Fibroblast of skin of left quadriceps (primary cell): ENCODE measurements at regions not wholly inside any gene's neighbourhood (a gene's known extent, or its start where the extent isn't known, plus 50 kb on each side); places are given as distances from the start of the nearest gene placed in this dataset.

Experiments used
- DNase-seq, 2 experiments: peaks; one replicate each; pipeline ENCODE4 v3.0.0-alpha.2; 2013; ENCODE audit warnings: low read depth in 2 of 2

DNA sequence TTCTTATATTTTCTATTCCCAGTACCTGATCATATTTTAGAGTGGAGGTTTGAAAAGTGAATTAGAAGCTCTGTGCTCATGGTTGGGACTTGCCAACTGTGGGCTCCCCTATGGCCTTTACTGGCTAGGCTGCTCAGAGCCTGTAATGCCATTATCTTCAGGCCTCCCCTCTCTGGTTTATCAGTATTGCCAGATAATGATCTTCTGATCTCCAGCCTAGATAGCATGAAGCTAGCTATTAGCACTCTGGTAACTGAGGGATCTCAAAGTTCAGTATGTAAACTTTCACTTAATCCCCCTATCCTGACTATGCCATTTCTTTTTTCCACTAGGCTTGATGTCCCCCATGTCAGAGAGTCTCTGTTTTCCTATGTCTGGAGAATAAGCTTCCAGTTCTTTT lies 393.7 kb upstream of the CITED2 start:
- DNase-seq: no peak

- DNase-seq: no peak
Observed at GRCh38 chr6:139766796-139767195, 392.3 kb upstream of the CITED2 start.

DNA sequence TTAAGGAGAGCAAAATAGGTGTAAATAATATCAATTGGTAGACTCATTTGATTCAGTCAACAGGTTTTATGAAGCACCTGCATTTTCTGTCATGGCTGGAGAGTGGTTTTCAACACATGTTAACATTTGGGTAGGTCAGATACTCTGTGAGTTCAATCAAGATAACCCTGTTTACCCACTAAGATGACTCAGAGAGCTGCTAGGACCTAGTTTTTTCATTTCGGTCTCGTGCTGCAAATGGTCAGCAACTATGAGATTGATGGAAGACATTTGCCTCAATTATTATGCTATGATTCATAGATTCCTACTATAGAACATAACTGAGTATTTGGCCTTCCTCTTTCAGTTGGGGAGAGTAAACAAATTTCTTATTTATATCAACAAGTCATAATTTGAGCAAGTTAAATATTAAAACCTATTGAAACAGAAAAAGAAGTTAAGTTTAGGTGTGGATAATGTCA lies 391.4 kb upstream of the CITED2 start:
- no peak for DNase-seq

GRCh38 chr6:139764498-139764986 lies 390.1 kb upstream of the CITED2 start:
- peak; percentile 94 for DNase-seq

- no peak for DNase-seq
Observed at GRCh38 chr6:139763468-139764210, 389.2 kb upstream of the CITED2 start.

DNA sequence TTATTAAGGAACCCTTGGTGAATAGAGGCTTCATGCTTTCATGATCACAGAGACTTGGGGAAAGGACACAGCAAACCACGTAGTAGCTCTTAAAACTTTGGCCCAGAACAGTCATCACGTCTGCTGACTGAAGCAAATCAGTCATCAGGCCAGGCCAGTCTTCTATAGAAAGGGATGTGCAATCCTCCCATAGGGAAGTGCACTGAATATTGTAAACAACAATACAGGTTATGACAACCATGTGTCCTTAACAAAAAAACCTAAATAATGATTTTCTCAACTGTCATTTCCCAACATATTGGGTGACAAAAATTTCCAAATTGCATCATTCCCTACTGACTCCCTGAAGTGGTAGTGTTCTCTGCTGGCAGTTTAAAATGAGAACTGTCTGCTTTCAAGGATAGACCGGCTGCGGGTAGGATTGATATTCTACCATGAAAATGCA lies 388.2 kb upstream of the CITED2 start:
- no peak for DNase-seq

- no peak for DNase-seq
Observed at GRCh38 chr6:139760128-139760527, 385.7 kb upstream of the CITED2 start.

DNA sequence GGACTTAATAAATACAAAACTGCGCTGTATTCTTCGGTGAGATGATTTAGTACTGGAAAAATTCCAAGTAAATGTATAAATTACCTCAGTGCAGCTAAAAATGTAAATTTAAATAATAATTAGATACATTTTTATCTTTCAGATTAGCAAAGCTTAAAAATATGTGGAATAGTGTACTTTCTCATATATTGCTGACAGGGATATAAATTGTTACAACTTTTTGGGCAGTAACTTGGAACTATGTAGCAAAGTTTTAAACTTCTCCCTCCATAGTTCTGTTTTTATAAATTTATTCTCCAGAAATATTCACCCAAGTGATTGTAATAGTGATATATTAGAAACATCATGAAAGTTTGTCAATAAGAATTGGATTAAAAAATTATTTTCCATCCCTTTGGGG lies 384.6 kb upstream of the CITED2 start:
- DNase-seq: no peak

- DNase-seq: no peak
Observed at GRCh38 chr6:139758209-139758611, 383.8 kb upstream of the CITED2 start.

- DNase-seq: peak; percentile 64 to 65
Observed at GRCh38 chr6:139757784-139758183, 383.3 kb upstream of the CITED2 start.

- DNase-seq: no peak
Observed at GRCh38 chr6:139756381-139756780, 381.9 kb upstream of the CITED2 start.

DNA sequence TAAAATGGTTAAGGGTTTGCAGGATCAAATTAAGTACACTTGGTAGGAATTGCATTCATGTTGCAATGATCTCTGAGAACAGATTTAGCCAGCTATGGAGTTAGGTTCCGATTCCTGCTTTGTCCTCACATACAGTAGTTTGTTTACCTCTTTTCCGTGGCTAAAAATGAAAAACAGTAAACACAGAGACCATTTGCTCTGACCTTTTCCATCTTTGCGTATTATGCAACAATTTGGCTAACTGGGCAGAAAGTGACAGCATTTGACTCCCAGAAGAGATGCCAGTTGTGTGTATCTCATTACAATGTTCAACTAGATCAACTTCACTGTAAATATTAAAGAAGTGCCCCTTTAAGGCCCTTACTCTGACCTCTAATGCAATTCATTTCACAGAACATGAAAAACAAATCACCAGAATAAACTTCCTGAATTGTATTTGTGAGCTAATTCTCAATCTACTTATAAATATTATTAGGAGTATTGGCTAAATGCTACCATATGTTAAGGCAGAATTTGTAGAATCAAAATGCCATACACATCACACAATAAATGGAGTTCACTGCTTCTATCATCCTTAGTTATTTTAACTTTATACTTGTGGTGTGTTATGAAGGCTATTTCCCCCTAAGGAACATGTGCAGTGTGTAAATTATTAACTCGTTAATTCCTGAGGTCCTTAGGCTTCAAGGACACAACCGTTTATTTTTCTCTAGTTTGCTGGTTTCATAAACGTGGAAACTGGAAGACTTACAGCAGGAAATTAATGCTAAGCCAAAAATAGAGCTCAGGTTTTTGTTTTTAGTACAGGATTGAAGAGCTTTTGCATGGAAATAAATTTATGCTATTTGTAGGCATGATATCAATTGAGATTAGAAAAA lies 380.7 kb upstream of the CITED2 start:
- no peak for DNase-seq

GRCh38 chr6:139753198-139753861 lies 378.9 kb upstream of the CITED2 start:
- peak; percentile 83 to 85 for DNase-seq

- DNase-seq: peak in 1 of 2 experiments; percentile 38
Observed at GRCh38 chr6:139752086-139752485, 377.6 kb upstream of the CITED2 start.

- DNase-seq: peak; percentile 90 to 91
Observed at GRCh38 chr6:139751179-139751578, 376.7 kb upstream of the CITED2 start.

DNA sequence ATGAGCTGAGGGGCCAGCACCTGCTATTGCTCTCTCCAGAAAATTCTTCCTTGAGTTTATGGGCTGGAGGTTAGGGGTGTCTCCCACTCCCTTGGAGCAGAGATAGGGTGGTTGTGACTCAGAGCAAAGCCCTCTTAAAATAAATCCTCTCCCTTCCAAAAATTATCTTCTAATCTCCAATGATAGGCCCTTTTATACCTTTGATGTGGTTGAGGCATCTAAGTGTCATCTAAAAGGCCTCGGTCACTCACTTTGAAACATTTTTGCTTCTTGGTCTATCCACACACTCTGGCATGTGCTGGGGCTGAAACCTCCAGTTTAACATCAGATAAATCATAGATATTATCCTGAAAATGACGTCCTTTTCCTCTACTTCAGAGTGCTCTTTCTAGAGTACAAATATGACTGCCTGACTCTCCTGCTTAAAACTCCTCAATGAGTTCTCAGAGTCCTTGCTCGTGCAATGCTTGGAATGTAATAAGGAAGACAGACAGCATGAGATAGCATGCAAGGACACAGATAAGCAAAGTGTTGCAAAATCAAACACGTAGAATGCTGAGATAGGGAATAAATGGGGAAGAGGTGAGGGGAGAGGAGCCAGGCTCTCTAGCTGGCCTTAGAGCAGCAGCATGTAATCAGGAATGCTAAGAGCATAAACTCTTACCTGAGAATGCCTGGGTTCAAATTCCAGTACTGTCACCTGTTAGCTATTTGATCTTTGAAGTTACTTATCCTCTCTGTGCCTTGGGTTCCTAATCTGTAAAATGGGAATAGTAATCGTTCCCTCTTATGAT lies 374.1 kb upstream of the CITED2 start:
- no peak for DNase-seq

- DNase-seq: no peak
Observed at GRCh38 chr6:139747154-139747553, 372.7 kb upstream of the CITED2 start.

- DNase-seq: no peak
Observed at GRCh38 chr6:139744891-139745290, 370.4 kb upstream of the CITED2 start.

DNA sequence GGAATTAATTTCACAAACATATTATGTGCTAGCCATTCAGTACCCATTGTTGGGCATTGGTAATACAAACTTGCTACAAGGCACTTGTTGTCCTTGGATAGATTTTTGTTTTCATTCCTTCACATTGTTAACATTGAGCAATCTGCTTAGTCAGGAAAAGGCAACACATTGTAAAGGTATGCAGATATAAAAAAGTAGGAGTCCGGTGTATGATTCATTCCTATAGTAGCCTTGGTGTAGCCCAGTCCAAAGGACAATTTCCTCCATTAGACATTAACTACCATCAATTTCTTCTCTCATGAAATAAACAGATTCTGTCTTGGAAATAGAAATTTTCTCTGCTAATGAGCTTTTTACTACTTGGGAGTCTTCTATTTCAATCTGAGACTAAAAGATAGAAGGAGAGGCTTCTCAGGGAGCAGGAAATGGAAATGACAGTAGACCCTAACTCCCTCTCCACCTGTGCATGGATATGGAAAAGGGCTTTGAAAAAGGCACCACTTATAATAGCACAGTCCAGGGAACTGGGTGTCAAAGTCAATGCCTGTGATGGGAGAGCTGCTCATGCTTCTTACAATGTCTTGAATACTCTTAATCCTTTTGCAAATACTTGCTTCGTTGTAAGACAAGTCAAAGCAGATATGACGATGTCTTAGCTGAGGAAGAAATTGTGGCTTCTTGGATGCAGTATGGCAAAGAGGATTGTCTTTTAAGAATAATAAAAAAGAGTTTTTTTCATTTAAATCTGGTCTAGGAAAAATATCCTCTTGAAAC lies 369.4 kb upstream of the CITED2 start:
- DNase-seq: peak; percentile 77 to 79

DNA sequence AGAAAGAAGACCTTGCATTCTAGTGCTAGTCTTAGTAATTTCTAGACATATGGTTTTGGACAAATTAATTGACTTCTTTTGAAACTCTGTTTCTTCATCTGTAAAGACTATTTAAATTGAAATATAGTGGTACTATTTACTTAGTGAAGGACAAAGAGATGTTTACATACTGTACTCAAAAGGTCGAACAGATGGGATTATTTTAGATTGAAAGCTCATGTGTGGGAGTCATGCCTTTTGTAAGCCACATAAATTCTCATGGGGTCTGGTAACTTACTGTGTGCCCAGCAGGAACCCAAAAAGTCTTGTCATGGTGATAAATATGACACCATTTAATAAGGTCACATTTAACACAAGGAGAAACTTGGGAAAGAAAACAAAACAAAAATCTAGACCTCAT lies 368.2 kb upstream of the CITED2 start:
- no peak for DNase-seq
